A549 (cell line): ENCODE measurements at regions not wholly inside any gene's neighbourhood (a gene's known extent, or its start where the extent isn't known, plus 50 kb on each side); places are given as distances from the start of the nearest gene placed in this dataset.

Experiments
- ATAC-seq, 2 experiments: fragments of 200-7000 bp in 1 of 2; fragments of >200 bp in 1 of 2; cut with Nextera tagmentation in 1 of 2; cut with Tn5 transposase in 1 of 2; 3 replicates each; pipeline versions ENCODE4 v1.8.0 to v1.9.1; 2018 to 2020; ENCODE audit warnings: mild to moderate bottlenecking in 1 of 2, moderate library complexity in 1 of 2
- CTCF ChIA-PET: fragments of 300-600 bp; sonication (Branson Sonifier 250); formaldehyde crosslinking; extraction: SDS; loops from one replicate; lab custom pipeline; 2021; ENCODE audit warnings: antibody characterized with exemption, inconsistent platforms; lab: Yijun Ruan, JAX
- POLR2A ChIA-PET: fragments of 350-600 bp; formaldehyde crosslinking; extraction: SDS; loops from one replicate; lab custom pipeline; 2021; ENCODE audit warnings: antibody characterized with exemption, inconsistent platforms; lab: Yijun Ruan, JAX
- DNase-seq, 2 experiments: peaks; one replicate each; pipeline versions ENCODE4 v3.0.0 to v3.0.0-alpha.2; 2011 to 2016; ENCODE audit warnings: low read depth in 1 of 2, low spot score in 1 of 2
- FAIRE-seq: peaks from 2 replicates; lab custom pipeline; 2011; peaks lifted over from hg19 to GRCh38; lab: Jason Lieb, UNC
- H3K27ac ChIP-seq, 2 experiments: fragments of >200 bp; sonication (Bioruptor Twin); formaldehyde crosslinking; 3 replicates each; pipeline ENCODE4 v1.5.1; 2016 to 2017
- H3K4me1 ChIP-seq: fragments of >200 bp; sonication (Bioruptor Twin); formaldehyde crosslinking; 3 replicates; pipeline ENCODE4 v1.6.1; 2016
- H3K4me2 ChIP-seq: fragments of >200 bp; sonication (Bioruptor Twin); formaldehyde crosslinking; 3 replicates; pipeline ENCODE4 v1.6.1; 2016
- H3K4me3 ChIP-seq: fragments of >200 bp; sonication (Bioruptor Twin); formaldehyde crosslinking; 3 replicates; pipeline ENCODE4 v1.5.1; 2016
- H3K9me3 ChIP-seq: fragments of >200 bp; sonication (Bioruptor Twin); formaldehyde crosslinking; 3 replicates; pipeline ENCODE4 v1.6.1; 2016
- BHLHE40 ChIP-seq: IDR thresholded peaks from 2 replicates; pipeline ENCODE4 v1.6.1; 2012; ENCODE audit warnings: low read depth, low read length, inconsistent platforms
- CHD4 ChIP-seq: fragments of 200-600 bp; sonication (generic); IDR thresholded peaks from 2 replicates; pipeline ENCODE4 v1.6.1; 2016; ENCODE audit warnings: antibody characterized with exemption, mild to moderate bottlenecking, borderline replicate concordance
- EHMT2 ChIP-seq: fragments of 200-600 bp; sonication (generic); IDR thresholded peaks from 2 replicates; pipeline ENCODE4 v1.6.1; 2016; ENCODE audit warnings: antibody characterized with exemption, low read depth, mild to moderate bottlenecking, moderate library complexity
- EP300 ChIP-seq, 2 experiments: fragments of >200 bp; sonication (Bioruptor Twin); formaldehyde crosslinking; IDR thresholded peaks; 2 replicates in 1 of 2; 3 replicates in 1 of 2; pipeline ENCODE4 v1.6.1; 2016 to 2017
- FOSL2 ChIP-seq, 2 experiments: fragments of 450-650 bp in 1 of 2; fragments of >200 bp in 1 of 2; sonication (Bioruptor Twin) in 1 of 2; formaldehyde crosslinking; IDR thresholded peaks; 2 replicates each; pipeline versions ENCODE4 v1.5.0 to v1.6.1; 2016 to 2020; ENCODE audit warnings: mild to moderate bottlenecking in 1 of 2, moderate library complexity in 1 of 2
- HOXB5 ChIP-seq: fragments of 250-450 bp; sonication (Bioruptor Pico); IDR thresholded peaks from 2 replicates; pipeline ENCODE4 v1.5.0; 2020; ENCODE audit warnings: mild to moderate bottlenecking, moderate library complexity
- MAFK ChIP-seq: fragments of 450-650 bp; IDR thresholded peaks from 2 replicates; pipeline ENCODE4 v1.6.1; 2014; ENCODE audit not compliant: partially characterized antibody
- MAZ ChIP-seq: fragments of 150-350 bp; IDR thresholded peaks from 2 replicates; pipeline ENCODE4 v1.6.1; 2014; ENCODE audit warnings: antibody characterized with exemption, low read depth, low read length, borderline replicate concordance
- MYC ChIP-seq: IDR thresholded peaks from 2 replicates; pipeline ENCODE4 v1.6.1; 2012; ENCODE audit warnings: mild to moderate bottlenecking, inconsistent platforms, low read length, improper control_type of control experiment, borderline replicate concordance
- NFE2L2 ChIP-seq: fragments of 150-350 bp; conservative IDR thresholded peaks from 2 replicates; pipeline ENCODE4 v1.6.1; 2014; ENCODE audit warnings: low read length
- RAD21 ChIP-seq, 2 experiments: fragments of >200 bp in 1 of 2; sonication (Bioruptor Twin) in 1 of 2; formaldehyde crosslinking in 1 of 2; IDR thresholded peaks in 1 of 2; conservative IDR thresholded peaks in 1 of 2; 2 replicates in 1 of 2; 3 replicates in 1 of 2; pipeline ENCODE4 v1.6.1; 2012 to 2018; ENCODE audit warnings: inconsistent platforms in 1 of 2
- RCOR1 ChIP-seq: fragments of 150-350 bp; IDR thresholded peaks from 2 replicates; pipeline ENCODE4 v1.6.1; 2014; ENCODE audit warnings: antibody characterized with exemption, low read length, low read depth
- ZFP36 ChIP-seq: fragments of 450-650 bp; IDR thresholded peaks from 2 replicates; pipeline ENCODE4 v1.6.1; 2014; ENCODE audit warnings: borderline replicate concordance; ENCODE audit not compliant: partially characterized antibody
- ZSCAN20 ChIP-seq: fragments of 250-450 bp; sonication (Bioruptor Pico); IDR thresholded peaks from 2 replicates; pipeline ENCODE4 v1.8.0; 2022; ENCODE audit warnings: mild to moderate bottlenecking, moderate library complexity
- WGBS: methylation state at CpG from one replicate; pipeline ENCODE4 v1.1.6; 2017; ENCODE audit errors: missing lambda C conversion rate; 5-methylcytosine and 5-hydroxymethylcytosine counted together
- TF ChIP-seq, protein P1 (sequence below): fragments of >200 bp; sonication (Bioruptor Twin); formaldehyde crosslinking; IDR thresholded peaks from 3 replicates; pipeline ENCODE4 v1.5.1; 2016
- TF ChIP-seq, protein P2 (sequence below): IDR thresholded peaks from 2 replicates; pipeline ENCODE4 v1.6.1; 2012; ENCODE audit warnings: low read depth, borderline replicate concordance
- TF ChIP-seq, protein P3 (sequence below): fragments of 250-450 bp; sonication (Bioruptor Pico); IDR thresholded peaks from 2 replicates; pipeline ENCODE4 v1.5.0; 2020; ENCODE audit warnings: low read depth, mild to moderate bottlenecking, moderate library complexity
- TF ChIP-seq, protein P4 (sequence below): IDR thresholded peaks from 2 replicates; pipeline ENCODE4 v1.6.1; 2012
- TF ChIP-seq, protein P5 (sequence below): fragments of 200-600 bp; sonication (generic); IDR thresholded peaks from 2 replicates; pipeline ENCODE4 v1.6.1; 2016; ENCODE audit warnings: antibody characterized with exemption, mild to moderate bottlenecking, moderate library complexity

DNA sequence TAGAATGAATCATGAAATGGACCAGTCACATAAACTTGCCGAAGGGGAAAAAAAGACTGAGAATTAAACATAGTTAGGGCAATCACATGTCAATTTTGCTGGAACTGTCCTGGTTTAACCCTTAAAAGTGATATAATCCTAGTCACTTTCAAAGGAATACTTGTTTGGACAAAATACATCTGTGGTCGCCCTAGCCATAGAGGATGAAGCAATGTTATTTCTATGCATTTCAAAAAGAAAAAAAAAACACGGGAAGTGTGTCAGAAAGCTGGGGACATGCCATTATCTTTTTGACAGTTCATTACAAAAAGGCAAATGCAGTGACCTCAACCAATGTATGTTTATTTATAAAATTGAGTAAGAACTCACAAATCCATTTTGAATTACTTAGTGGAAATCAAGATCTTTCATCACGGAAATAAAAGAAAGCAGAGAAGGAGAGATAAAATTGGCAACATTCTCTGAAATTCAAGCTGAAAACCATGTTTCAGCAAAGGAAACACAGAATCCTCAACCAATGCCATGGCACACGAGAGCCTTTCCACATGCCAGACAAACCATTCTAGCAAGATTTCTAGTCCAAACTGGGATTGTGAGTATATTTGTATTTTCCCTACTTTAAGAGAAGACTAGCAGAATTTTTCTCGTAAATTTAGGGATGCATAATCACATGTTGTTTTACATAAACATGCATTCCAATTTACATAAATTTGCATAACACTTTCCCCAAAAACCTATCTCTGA is 854.3 kb upstream of the ACVR2A start (continued):
- TF ChIP-seq, protein P1, sequence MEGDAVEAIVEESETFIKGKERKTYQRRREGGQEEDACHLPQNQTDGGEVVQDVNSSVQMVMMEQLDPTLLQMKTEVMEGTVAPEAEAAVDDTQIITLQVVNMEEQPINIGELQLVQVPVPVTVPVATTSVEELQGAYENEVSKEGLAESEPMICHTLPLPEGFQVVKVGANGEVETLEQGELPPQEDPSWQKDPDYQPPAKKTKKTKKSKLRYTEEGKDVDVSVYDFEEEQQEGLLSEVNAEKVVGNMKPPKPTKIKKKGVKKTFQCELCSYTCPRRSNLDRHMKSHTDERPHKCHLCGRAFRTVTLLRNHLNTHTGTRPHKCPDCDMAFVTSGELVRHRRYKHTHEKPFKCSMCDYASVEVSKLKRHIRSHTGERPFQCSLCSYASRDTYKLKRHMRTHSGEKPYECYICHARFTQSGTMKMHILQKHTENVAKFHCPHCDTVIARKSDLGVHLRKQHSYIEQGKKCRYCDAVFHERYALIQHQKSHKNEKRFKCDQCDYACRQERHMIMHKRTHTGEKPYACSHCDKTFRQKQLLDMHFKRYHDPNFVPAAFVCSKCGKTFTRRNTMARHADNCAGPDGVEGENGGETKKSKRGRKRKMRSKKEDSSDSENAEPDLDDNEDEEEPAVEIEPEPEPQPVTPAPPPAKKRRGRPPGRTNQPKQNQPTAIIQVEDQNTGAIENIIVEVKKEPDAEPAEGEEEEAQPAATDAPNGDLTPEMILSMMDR = no peak
- TF ChIP-seq BHLHE40 = no peak

DNA sequence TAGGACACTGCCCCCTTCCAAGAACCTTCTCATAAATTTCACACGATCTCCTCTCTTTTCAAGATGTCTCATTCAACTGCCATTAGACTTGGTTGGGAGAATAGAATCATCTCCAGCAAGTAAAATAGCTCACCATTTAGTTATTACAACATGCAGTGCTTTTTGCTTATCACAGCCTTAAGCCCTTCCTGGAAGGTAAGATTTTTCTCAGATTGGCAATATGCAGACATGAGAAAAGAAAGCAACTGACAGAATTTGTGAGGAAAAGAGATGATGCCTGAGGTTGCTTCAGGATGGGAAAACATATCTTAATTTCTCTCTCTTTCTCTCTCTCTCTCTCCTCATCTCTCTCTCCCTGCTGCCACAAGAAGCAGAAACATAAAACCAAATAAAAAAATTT is 855.1 kb upstream of the ACVR2A start:
- WGBS = 4% methylated on average over 1 of the region's 1 CpG
- ChIA-PET CTCF (no interaction called here), POLR2A (no interaction called here)
- DNase-seq = no peak
- no peak overlapping the region for H3K4me3 ChIP-seq
- no peak for ATAC-seq
- no peaks in the 10 kb centered on the region for H3K4me1 ChIP-seq
- no peak overlapping the region for H3K4me2 ChIP-seq
- H3K27ac ChIP-seq = no peak overlapping the region
- FAIRE-seq = no peak
- H3K9me3 ChIP-seq = no peaks in the 10 kb centered on the region
- no peak for TF ChIP-seq ZFP36
- TF ChIP-seq, protein P2, sequence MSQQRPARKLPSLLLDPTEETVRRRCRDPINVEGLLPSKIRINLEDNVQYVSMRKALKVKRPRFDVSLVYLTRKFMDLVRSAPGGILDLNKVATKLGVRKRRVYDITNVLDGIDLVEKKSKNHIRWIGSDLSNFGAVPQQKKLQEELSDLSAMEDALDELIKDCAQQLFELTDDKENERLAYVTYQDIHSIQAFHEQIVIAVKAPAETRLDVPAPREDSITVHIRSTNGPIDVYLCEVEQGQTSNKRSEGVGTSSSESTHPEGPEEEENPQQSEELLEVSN = no peak

DNA sequence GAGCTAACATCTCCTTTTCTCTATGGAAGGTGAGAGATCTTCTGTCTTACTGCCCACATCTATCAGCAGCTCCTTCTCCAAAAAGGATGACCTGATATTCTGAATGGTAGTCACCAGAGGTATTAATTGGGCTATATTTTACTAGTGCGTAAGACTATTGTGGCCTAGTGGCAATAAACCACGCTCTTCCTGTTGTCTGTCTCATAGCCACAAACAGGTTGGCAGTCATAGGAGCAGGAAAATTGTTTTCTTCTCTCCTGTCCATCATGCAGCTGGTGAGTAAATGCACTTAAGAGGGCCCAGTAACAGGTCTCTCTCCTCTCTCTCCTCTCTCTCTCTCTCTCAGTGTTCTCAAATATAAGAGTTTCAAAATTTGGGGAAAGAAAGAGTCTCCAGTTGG is 856.8 kb upstream of the ACVR2A start:
- no peaks in the 10 kb centered on the region for H3K4me1 ChIP-seq
- DNase-seq (no peak), FAIRE-seq (no peak), ATAC-seq (no peak)
- POLR2A ChIA-PET = no interaction called here
- H3K9me3 ChIP-seq = no peaks in the 10 kb centered on the region
- TF ChIP-seq RAD21 (conservative IDR thresholded peaks at IDR 0.05 in 1 of 2, IDR thresholded peaks at IDR 0.05 in 1 of 2) (no peak), HOXB5 (CRISPR knock-in tag) (no peak), MAZ (no peak)
- TF ChIP-seq, all 56 proteins: peak for 0
- Histone ChIP-seq H3K4me2 (no peak overlapping the region), H3K4me3 (no peak overlapping the region), H3K27ac (no peak overlapping the region)
- 52% methylated on average over 2 of the region's 2 CpGs for WGBS
- CTCF ChIA-PET = interaction anchor here (0.6 kb wide), 1 partner anchor 51 kb away, joined by 3 read pairs; no protein-coding TSS in a partner anchor

DNA sequence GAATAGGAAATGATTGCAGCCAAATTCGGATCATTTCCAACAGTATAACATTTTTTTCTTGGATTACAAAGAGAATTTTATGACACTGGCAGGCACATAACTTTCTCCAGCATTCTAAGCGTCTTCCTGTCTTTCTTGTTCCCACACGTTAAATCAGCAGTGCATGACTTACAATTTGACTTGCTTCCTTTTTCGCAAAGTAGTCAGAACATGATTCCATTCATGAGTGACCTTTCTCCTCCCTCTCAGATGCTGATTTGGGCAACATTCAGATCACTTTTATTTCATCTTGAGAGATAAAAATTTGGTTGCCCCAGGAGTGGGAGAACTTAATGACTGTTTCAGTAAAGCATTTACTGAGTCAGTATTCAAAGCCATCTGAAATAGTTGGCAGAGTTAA is 858.7 kb upstream of the ACVR2A start:
- no peak for ATAC-seq
- Histone ChIP-seq H3K4me2 (no peak overlapping the region), H3K4me3 (no peak overlapping the region)
- POLR2A ChIA-PET = no interaction called here
- TF ChIP-seq NFE2L2 (no peak), MAFK (no peak), ZSCAN20 (no peak)
- TF ChIP-seq, protein P3, sequence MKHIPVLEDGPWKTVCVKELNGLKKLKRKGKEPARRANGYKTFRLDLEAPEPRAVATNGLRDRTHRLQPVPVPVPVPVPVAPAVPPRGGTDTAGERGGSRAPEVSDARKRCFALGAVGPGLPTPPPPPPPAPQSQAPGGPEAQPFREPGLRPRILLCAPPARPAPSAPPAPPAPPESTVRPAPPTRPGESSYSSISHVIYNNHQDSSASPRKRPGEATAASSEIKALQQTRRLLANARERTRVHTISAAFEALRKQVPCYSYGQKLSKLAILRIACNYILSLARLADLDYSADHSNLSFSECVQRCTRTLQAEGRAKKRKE (CRISPR knock-in tag) = no peak
- TF ChIP-seq, all 56 proteins: peak for 0
- 19% methylated on average over 4 of the region's 4 CpGs for WGBS
- Histone ChIP-seq H3K4me1 (no peaks in the 10 kb centered on the region), H3K27ac (no peak overlapping the region), H3K9me3 (no peaks in the 10 kb centered on the region)
- DNase-seq = no peak
- CTCF ChIA-PET = no interaction called here
- FAIRE-seq = no peak

DNA sequence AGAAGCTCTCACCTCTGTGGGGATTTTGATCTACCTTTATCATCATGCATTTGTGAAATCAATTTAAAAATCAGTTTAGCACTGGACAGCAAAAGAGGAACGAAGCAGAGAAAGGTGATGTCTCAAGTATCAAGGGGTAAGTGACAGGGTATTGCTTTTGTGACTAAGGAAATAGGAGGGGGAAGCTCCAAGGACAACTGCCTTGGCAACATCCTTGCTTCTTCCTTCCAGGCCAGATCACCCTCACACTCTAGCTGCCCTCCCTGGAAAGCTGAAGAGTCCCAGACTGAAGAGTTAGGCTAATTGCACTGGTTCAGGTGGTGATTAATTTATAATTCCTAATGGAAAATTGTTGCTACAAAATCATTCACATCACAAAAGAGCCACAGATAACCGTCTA is 859.1 kb upstream of the ACVR2A start:
- Histone ChIP-seq H3K4me3 (no peak overlapping the region), H3K9me3 (no peaks in the 10 kb centered on the region), H3K4me1 (no peaks in the 10 kb centered on the region), H3K4me2 (no peak overlapping the region), H3K27ac (no peak overlapping the region)
- ATAC-seq = no peak
- ChIA-PET CTCF (no interaction called here), POLR2A (no interaction called here)
- 2% methylated on average over 2 of the region's 2 CpGs for WGBS
- FAIRE-seq = no peak
- no peak for DNase-seq
- TF ChIP-seq RCOR1 = no peak
- TF ChIP-seq, protein P4, sequence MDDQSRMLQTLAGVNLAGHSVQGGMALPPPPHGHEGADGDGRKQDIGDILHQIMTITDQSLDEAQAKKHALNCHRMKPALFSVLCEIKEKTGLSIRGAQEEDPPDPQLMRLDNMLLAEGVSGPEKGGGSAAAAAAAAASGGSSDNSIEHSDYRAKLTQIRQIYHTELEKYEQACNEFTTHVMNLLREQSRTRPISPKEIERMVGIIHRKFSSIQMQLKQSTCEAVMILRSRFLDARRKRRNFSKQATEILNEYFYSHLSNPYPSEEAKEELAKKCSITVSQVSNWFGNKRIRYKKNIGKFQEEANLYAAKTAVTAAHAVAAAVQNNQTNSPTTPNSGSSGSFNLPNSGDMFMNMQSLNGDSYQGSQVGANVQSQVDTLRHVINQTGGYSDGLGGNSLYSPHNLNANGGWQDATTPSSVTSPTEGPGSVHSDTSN = no peak
- TF ChIP-seq CHD4 = no peak
- TF ChIP-seq, protein P5, sequence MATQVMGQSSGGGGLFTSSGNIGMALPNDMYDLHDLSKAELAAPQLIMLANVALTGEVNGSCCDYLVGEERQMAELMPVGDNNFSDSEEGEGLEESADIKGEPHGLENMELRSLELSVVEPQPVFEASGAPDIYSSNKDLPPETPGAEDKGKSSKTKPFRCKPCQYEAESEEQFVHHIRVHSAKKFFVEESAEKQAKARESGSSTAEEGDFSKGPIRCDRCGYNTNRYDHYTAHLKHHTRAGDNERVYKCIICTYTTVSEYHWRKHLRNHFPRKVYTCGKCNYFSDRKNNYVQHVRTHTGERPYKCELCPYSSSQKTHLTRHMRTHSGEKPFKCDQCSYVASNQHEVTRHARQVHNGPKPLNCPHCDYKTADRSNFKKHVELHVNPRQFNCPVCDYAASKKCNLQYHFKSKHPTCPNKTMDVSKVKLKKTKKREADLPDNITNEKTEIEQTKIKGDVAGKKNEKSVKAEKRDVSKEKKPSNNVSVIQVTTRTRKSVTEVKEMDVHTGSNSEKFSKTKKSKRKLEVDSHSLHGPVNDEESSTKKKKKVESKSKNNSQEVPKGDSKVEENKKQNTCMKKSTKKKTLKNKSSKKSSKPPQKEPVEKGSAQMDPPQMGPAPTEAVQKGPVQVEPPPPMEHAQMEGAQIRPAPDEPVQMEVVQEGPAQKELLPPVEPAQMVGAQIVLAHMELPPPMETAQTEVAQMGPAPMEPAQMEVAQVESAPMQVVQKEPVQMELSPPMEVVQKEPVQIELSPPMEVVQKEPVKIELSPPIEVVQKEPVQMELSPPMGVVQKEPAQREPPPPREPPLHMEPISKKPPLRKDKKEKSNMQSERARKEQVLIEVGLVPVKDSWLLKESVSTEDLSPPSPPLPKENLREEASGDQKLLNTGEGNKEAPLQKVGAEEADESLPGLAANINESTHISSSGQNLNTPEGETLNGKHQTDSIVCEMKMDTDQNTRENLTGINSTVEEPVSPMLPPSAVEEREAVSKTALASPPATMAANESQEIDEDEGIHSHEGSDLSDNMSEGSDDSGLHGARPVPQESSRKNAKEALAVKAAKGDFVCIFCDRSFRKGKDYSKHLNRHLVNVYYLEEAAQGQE = no peak
- TF ChIP-seq MYC = no peak
- no peak for TF ChIP-seq FOSL2 (IDR thresholded peaks at IDR 0.05)
- no peak for TF ChIP-seq FOSL2 (CRISPR knock-in tag; IDR thresholded peaks at IDR 0.05)
- TF ChIP-seq EP300 (IDR thresholded peaks at IDR 0.05) = no peak
- TF ChIP-seq EHMT2 = no peak
